ENCODE measurements at regions not wholly inside any gene's neighbourhood (a gene's known extent, or its start where the extent isn't known, plus 50 kb on each side); places are given as distances from the start of the nearest gene placed in this dataset.

DNA sequence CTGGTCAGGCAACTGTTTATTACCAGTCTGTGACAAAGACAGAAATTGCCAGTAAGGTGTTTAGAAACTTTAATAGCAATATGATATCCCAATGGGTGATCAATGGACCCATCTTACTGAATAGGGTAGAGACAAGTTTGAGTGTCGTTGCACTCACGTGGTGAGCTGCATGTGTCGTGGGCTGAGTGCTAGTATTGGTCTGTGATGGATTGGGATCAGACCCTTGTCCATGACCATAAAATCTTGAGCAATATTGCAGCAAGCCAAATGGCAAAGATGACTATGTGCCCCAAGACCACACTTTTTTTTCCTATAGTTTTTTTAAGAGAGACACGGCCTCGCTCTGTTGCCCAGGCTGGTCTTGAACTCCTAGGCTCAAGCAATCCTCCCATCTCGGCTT lies 114.5 kb downstream of the PALM2AKAP2 start:
- no peak for DNase-seq
- Mint-ChIP-seq H3K27ac (no peak overlapping the region), H3K9me3 (no peaks in the 10 kb centered on the region), H3K4me3 (no peak overlapping the region), H3K27me3 (peaks cover 2% of the 10 kb centered on the region), H3K4me1 (ENCODE audit: low read depth) (peaks cover 13% of the 10 kb centered on the region), H3K36me3 (ENCODE audit: low read depth) (no peaks in the 10 kb centered on the region)
- ATAC-seq: no peak
- CTCF ChIA-PET: no interaction called here
- POLR2A ChIA-PET: no interaction called here
- TF ChIP-seq, protein P1, sequence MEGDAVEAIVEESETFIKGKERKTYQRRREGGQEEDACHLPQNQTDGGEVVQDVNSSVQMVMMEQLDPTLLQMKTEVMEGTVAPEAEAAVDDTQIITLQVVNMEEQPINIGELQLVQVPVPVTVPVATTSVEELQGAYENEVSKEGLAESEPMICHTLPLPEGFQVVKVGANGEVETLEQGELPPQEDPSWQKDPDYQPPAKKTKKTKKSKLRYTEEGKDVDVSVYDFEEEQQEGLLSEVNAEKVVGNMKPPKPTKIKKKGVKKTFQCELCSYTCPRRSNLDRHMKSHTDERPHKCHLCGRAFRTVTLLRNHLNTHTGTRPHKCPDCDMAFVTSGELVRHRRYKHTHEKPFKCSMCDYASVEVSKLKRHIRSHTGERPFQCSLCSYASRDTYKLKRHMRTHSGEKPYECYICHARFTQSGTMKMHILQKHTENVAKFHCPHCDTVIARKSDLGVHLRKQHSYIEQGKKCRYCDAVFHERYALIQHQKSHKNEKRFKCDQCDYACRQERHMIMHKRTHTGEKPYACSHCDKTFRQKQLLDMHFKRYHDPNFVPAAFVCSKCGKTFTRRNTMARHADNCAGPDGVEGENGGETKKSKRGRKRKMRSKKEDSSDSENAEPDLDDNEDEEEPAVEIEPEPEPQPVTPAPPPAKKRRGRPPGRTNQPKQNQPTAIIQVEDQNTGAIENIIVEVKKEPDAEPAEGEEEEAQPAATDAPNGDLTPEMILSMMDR (IDR thresholded peaks at IDR 0.05): no peak
- intact Hi-C loops (cut with micrococcal nuclease): no loop called here

DNA sequence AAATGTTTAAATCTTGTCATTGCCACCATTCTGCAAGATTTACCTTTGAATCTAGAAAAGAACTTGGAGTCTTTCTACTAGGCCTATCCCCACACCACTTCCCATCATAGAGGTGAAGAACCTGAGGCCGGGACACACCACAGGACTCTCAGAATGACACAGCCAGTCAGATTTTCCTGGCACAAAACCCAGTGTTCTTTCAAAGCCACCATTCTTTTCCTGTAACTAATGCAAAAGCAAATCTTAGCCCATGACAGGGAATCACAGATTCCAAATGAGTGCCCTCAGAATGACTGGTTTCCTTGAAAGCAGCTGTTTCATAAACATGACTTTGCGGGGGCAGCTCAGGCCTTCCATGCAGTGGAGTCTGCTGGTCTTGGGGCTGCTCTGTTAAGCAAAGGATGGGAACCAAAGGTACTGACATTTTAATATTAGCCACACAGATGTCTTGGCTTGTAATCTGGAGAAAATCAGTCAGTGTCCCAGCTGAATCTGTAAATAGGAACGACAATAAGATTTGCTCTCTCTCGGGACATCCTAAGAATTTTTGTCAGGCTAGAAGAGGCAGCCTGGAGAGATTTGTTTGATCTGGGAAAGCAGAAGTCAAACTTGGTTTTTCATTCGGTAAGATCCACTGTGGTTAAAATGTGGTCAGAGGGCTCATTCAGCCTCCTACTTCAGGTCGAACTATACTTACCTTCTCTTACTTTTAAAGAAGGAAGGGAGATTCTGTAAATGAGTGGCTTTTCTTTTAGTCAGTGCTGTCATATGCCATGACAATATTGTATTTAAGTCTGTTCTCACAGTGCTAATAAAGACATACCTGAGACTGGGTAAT lies 115.1 kb downstream of the PALM2AKAP2 start:
- peaks cover 2% of the 10 kb centered on the region for H3K27me3 Mint-ChIP-seq
- H3K9me3 Mint-ChIP-seq: no peaks in the 10 kb centered on the region
- intact Hi-C loops (cut with micrococcal nuclease): no loop called here
- H3K4me1 Mint-ChIP-seq (ENCODE audit: low read depth): peaks cover 13% of the 10 kb centered on the region
- no peaks in the 10 kb centered on the region for H3K36me3 Mint-ChIP-seq (ENCODE audit: low read depth)
- H3K4me3 Mint-ChIP-seq: no peak overlapping the region
- ATAC-seq: peak; percentile 47
- H3K27ac Mint-ChIP-seq: no peak overlapping the region
- TF ChIP-seq, protein P1 (IDR thresholded peaks at IDR 0.05): no peak
- ChIA-PET POLR2A (no interaction called here), CTCF (no interaction called here)
- peak; percentile 16 for DNase-seq

DNA sequence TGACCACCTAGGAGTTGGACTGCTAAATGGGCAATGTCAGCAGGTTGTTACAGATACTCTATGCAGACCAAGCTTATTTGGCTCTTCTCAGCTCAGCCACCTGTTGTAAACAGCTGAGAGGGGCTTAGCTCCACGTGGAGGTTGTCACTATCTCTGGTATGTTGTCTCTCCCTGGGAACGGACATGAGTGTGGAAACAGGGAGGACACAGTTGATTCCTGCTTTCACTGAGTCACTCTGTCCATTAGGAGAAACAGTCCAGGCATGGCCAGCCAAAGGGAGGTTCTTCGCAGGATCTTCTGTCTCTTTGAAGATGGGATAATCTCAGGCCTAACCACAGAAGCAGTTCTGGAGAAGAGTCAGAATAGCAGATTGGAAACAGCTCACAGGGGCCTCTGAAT lies 121.2 kb downstream of the PALM2AKAP2 start:
- ATAC-seq: no peak
- no peak for DNase-seq
- intact Hi-C loops (cut with micrococcal nuclease): no loop called here
- no peaks in the 10 kb centered on the region for H3K9me3 Mint-ChIP-seq
- POLR2A ChIA-PET: no interaction called here
- H3K27ac Mint-ChIP-seq: no peak overlapping the region
- H3K36me3 Mint-ChIP-seq (ENCODE audit: low read depth): no peaks in the 10 kb centered on the region
- TF ChIP-seq, protein P1 (IDR thresholded peaks at IDR 0.05): no peak
- H3K4me3 Mint-ChIP-seq: no peak overlapping the region
- H3K4me1 Mint-ChIP-seq (ENCODE audit: low read depth): no peaks in the 10 kb centered on the region
- CTCF ChIA-PET: interaction anchor here (0.9 to 5.1 kb wide), 5 partner anchors 11 to 249 kb away, joined by 3 to 74 read pairs (median 3); no protein-coding TSS in a partner anchor
- peaks cover 2% of the 10 kb centered on the region for H3K27me3 Mint-ChIP-seq

DNA sequence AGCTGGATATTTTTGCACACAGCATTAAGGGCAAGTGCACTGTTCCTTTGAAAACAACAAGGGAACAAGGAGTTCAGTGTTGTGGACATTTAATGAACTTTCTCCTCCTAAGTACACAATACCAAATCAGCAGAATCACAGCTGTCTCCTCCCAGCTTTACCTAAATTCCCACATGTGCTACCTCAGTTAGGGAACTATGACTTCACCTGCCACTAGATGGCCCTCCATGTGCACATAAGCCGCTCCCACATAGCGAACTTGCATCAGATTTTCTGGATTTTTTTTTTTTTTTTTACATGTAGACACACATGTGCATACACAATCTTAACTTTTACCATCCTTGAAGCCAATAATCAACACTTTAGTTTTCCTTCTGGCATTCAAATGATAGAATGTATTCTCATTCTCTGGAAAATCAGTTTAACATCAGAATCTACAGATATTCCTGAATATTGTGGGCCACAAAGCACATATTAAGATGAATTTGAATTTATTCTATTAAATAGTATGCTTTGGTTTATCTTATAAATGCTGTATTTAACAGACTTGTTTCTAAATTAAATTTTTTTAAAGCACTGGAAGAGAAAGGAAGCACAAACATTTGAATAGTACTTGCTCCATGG lies 123.6 kb downstream of the PALM2AKAP2 start:
- Mint-ChIP-seq H3K4me1 (ENCODE audit: low read depth) (no peaks in the 10 kb centered on the region), H3K27ac (no peak overlapping the region), H3K36me3 (ENCODE audit: low read depth) (no peaks in the 10 kb centered on the region), H3K27me3 (peaks cover under 1% of the 10 kb centered on the region), H3K9me3 (no peaks in the 10 kb centered on the region), H3K4me3 (no peak overlapping the region)
- ChIA-PET CTCF (interaction anchor here (0.6 to 5.1 kb wide), 31 partner anchors 9 to 314 kb away, joined by 3 to 74 read pairs (median 4); no protein-coding TSS in a partner anchor), POLR2A (interaction anchor here (1.1 kb wide), 1 partner anchor 11 kb away, joined by 3 read pairs; no protein-coding TSS in a partner anchor)
- intact Hi-C loops (cut with micrococcal nuclease): loop anchor here (1.0 to 2.0 kb wide), 2 partner anchors 155 to 249 kb away; no protein-coding TSS in a partner anchor
- peak; percentile 73 for ATAC-seq
- DNase-seq: peak; percentile 74
- TF ChIP-seq, protein P1 (IDR thresholded peaks at IDR 0.05): peak; percentile 86

- Mint-ChIP-seq H3K27me3 (no peaks in the 10 kb centered on the region), H3K27ac (no peak overlapping the region), H3K4me3 (no peak overlapping the region), H3K4me1 (ENCODE audit: low read depth) (no peaks in the 10 kb centered on the region), H3K9me3 (no peaks in the 10 kb centered on the region), H3K36me3 (ENCODE audit: low read depth) (no peaks in the 10 kb centered on the region)
- no peak for ATAC-seq
- no peak for DNase-seq
- TF ChIP-seq, protein P1 (IDR thresholded peaks at IDR 0.05): no peak
- intact Hi-C loops (cut with micrococcal nuclease): no loop called here
- ChIA-PET CTCF (interaction anchor here (1.0 to 5.1 kb wide), 9 partner anchors 8 to 279 kb away, joined by 3 to 74 read pairs (median 7); no protein-coding TSS in a partner anchor), POLR2A (no interaction called here)
Observed at GRCh38 chr9:109904666-109905065, 124.7 kb downstream of the PALM2AKAP2 start.

Measured in activated CD8-positive, alpha-beta T cell treated with anti-CD3 and anti-CD28 coated beads for 36 hours (primary cell).